ENCODE measurements at regions not wholly inside any gene's neighbourhood (a gene's known extent, or its start where the extent isn't known, plus 50 kb on each side); places are given as distances from the start of the nearest gene placed in this dataset.

DNA sequence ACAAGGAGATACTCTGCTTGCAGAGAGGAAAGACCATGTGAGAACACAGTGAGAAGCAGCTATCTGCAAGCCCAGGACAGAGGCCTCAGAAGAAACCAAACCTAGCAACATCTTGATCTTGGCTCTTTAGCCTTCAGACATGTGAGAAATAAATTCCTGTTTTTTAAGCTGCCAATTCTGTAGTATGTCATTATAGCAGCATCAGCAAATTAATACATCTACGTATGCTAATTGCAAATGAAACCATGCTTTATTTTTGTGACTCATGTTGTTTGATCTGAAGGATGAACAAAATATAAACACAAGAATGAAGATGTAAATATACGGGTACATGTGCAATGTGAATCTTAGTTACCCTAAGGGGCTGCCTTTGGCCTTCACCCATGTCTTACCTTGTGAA is 714.4 kb upstream of the ARPP21 start:
- TF ChIP-seq, protein P1, sequence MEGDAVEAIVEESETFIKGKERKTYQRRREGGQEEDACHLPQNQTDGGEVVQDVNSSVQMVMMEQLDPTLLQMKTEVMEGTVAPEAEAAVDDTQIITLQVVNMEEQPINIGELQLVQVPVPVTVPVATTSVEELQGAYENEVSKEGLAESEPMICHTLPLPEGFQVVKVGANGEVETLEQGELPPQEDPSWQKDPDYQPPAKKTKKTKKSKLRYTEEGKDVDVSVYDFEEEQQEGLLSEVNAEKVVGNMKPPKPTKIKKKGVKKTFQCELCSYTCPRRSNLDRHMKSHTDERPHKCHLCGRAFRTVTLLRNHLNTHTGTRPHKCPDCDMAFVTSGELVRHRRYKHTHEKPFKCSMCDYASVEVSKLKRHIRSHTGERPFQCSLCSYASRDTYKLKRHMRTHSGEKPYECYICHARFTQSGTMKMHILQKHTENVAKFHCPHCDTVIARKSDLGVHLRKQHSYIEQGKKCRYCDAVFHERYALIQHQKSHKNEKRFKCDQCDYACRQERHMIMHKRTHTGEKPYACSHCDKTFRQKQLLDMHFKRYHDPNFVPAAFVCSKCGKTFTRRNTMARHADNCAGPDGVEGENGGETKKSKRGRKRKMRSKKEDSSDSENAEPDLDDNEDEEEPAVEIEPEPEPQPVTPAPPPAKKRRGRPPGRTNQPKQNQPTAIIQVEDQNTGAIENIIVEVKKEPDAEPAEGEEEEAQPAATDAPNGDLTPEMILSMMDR (conservative IDR thresholded peaks at IDR 0.05; ENCODE audit: low read length), result no peak
- H3K4me3 ChIP-seq (ENCODE audit: low read length), result no peak overlapping the region
- no peak for DNase-seq (ENCODE audit: low read depth)

DNA sequence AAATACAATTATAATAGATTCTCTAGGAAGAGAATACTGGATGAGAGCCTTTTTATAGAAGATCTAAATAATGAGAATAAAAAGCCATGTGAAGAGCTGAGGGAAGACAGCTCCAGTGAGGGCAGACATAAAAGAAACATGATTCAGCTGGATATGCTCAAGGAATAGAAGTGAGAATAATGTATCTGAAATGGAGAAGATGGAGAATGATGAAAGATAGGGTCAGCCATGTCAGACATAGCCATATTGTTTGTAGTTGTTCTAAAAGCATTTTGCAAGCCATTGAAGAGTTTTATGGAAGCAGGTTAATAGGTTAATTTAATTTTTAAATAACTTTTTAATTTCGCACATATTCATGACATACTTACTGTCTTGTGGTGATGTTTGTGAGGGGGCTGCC is 713.5 kb upstream of the ARPP21 start:
- no peak overlapping the region for H3K4me3 ChIP-seq (ENCODE audit: low read length)
- DNase-seq (ENCODE audit: low read depth), result no peak
- TF ChIP-seq, protein P1 (conservative IDR thresholded peaks at IDR 0.05; ENCODE audit: low read length), result no peak

DNA sequence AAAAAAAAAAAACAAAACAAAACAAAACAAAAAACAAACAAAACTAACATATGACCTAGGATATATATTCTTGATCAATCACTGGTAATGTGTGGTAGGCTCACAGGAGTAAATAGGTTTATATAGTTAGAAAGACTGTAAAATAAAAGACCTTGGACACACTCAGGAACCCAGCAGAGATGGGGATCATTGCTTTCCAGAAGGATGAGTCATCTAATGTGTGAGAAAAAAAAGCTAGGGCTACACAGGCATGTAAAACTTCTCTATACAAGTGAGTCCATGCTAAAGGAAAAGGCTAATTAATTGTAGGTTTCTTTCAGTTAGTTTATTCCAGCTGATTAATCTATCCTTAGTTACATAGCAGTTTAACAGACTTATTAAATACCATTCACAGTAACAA is 710.3 kb upstream of the ARPP21 start:
- H3K4me3 ChIP-seq (ENCODE audit: low read length), result no peak overlapping the region
- no peak for DNase-seq (ENCODE audit: low read depth)
- TF ChIP-seq, protein P1 (conservative IDR thresholded peaks at IDR 0.05; ENCODE audit: low read length), result no peak

DNA sequence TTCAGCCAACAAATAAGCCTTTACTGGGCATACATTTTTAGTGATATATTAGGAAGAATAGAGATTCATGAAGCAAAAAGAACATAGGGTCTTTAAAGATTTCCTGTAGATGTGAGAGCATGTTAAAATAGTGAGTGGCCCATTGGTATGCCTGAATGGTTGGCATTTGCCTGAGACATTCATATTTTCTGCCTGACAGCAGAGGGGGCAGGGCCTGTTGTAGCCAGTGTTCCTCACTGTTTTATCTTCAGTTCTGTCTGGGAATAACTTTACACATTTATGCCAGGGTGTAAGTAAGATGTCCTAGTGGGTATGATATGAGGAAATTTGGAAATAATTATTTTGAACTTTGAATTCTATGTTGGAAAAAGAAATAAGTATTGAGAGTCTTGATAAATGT is 704.7 kb upstream of the ARPP21 start:
- TF ChIP-seq, protein P1 (conservative IDR thresholded peaks at IDR 0.05; ENCODE audit: low read length), result no peak
- no peak for DNase-seq (ENCODE audit: low read depth)
- no peak overlapping the region for H3K4me3 ChIP-seq (ENCODE audit: low read length)

DNA sequence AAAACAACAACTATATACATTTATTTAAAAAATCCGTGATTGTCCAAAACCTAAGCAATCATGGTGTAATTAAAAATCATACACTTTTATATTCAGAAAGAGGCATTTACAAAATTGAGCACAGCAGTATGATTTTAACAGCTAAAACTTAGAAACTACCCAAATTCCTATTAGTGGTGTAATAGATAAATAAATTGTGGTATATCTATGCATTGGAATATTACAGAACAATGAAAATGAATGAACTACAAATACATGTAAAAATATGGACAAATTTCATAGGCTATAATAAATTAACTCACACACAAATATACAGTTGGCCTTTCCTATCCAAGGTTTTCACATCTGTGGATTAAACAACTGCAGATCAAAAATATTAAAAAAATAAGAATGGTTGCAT is 700.5 kb upstream of the ARPP21 start:
- TF ChIP-seq, protein P1 (conservative IDR thresholded peaks at IDR 0.05; ENCODE audit: low read length), result no peak
- no peak for DNase-seq (ENCODE audit: low read depth)
- H3K4me3 ChIP-seq (ENCODE audit: low read length), result no peak overlapping the region

DNA sequence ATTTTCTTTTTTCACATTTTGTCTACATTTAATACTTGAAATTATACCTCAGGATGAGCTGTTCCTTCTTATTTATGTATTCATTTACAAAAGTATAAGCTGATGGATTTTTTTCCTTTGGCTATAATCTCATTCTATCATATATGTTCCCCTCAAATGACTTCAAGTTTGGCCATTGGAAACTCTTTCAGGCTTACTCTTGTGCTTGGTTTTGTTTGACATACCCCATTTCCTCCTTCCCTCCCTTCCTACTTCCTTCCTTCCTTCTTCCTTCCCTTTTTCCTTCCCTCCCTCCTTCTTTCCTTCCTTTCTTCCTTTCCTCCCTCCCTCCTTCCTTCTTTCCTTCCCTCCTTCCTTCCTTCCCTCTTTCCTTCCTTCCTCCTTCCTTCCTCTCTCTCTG is 697.1 kb upstream of the ARPP21 start:
- TF ChIP-seq, protein P1 (conservative IDR thresholded peaks at IDR 0.05; ENCODE audit: low read length), result no peak
- H3K4me3 ChIP-seq (ENCODE audit: low read length), result no peak overlapping the region
- no peak for DNase-seq (ENCODE audit: low read depth)

DNA sequence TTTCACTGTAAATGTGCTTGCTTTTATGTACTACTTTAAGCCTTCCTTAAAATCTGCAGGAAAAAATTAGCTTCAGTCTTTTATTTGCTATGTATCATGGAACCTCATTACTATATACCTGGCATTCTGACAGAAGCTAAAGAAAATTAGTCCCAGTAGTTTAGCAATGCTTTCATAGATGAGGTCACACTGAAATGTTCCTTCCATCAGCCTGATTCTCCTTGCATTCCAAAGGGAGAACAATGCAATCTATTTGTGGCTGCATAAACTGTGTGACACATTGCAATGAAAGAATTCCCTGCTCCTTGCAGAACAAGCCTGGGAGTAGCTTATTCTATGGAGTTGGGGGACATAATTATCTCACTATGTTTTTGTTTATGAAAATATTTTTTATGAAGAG is 691.5 kb upstream of the ARPP21 start:
- TF ChIP-seq, protein P1 (conservative IDR thresholded peaks at IDR 0.05; ENCODE audit: low read length), result no peak
- no peak overlapping the region for H3K4me3 ChIP-seq (ENCODE audit: low read length)
- DNase-seq (ENCODE audit: low read depth), result peak; percentile 26

All from AG10803 (cell line).